ENCODE measurements at regions not wholly inside any gene's neighbourhood (a gene's known extent, or its start where the extent isn't known, plus 50 kb on each side); places are given as distances from the start of the nearest gene placed in this dataset.

DNA sequence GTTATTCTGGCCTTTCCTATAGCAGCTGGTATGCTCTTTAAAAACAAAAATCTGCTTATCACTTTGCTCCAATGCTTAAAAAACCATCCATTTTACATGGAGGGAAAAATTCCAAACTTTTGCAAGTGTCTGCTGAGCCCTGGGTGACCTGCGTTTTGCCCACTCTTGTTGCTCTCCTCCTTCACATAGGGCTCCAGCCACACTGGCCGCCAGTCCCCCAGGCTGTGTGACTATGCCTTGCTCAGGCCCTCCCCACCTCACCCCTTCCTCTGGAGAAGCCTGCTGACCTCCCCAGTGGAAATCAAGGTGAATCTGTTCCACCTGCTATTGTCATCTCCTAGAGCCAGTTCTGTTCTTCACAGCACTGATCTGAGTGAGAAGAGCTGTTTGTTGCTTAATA lies 126.9 kb downstream of the SLC25A47 start:
- TF ChIP-seq, protein P1, sequence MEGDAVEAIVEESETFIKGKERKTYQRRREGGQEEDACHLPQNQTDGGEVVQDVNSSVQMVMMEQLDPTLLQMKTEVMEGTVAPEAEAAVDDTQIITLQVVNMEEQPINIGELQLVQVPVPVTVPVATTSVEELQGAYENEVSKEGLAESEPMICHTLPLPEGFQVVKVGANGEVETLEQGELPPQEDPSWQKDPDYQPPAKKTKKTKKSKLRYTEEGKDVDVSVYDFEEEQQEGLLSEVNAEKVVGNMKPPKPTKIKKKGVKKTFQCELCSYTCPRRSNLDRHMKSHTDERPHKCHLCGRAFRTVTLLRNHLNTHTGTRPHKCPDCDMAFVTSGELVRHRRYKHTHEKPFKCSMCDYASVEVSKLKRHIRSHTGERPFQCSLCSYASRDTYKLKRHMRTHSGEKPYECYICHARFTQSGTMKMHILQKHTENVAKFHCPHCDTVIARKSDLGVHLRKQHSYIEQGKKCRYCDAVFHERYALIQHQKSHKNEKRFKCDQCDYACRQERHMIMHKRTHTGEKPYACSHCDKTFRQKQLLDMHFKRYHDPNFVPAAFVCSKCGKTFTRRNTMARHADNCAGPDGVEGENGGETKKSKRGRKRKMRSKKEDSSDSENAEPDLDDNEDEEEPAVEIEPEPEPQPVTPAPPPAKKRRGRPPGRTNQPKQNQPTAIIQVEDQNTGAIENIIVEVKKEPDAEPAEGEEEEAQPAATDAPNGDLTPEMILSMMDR (IDR thresholded peaks at IDR 0.05; ENCODE audit: unreplicated experiment in 3 of 3), result no peak
- no peaks in the 10 kb centered on the region for H3K36me3 Mint-ChIP-seq (ENCODE audit: low read depth)
- no peaks in the 10 kb centered on the region for H3K27me3 Mint-ChIP-seq (ENCODE audit: low read depth)
- H3K4me3 Mint-ChIP-seq, result no peak overlapping the region
- H3K9me3 Mint-ChIP-seq, result no peaks in the 10 kb centered on the region
- H3K4me1 Mint-ChIP-seq, result no peaks in the 10 kb centered on the region
- no peak overlapping the region for H3K27ac Mint-ChIP-seq

DNA sequence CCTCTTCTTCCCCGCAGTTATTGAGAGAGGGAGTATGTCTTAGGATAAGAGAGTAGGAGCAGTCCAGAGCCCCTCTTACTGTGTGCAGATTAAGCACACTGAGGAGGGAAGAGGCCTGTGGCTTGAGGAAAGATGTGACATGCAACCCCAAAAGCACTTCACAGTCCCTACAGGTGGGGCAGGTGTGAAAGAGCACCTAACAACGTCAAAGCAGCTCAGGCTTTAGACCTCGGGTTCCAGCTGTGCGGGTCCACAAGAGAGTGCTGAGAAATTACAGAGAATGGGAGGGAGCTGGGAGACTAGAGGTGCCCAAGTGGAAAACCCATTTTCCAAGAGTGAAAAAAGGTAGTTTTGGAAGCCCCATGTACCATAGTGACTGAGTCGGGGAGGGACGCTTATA lies 127.6 kb downstream of the SLC25A47 start:
- TF ChIP-seq, protein P1 (IDR thresholded peaks at IDR 0.05; ENCODE audit: unreplicated experiment in 3 of 3), result no peak
- H3K27me3 Mint-ChIP-seq (ENCODE audit: low read depth), result no peaks in the 10 kb centered on the region
- H3K4me1 Mint-ChIP-seq, result no peaks in the 10 kb centered on the region
- H3K9me3 Mint-ChIP-seq, result no peaks in the 10 kb centered on the region
- H3K36me3 Mint-ChIP-seq (ENCODE audit: low read depth), result no peaks in the 10 kb centered on the region
- no peak overlapping the region for H3K27ac Mint-ChIP-seq
- H3K4me3 Mint-ChIP-seq, result no peak overlapping the region

DNA sequence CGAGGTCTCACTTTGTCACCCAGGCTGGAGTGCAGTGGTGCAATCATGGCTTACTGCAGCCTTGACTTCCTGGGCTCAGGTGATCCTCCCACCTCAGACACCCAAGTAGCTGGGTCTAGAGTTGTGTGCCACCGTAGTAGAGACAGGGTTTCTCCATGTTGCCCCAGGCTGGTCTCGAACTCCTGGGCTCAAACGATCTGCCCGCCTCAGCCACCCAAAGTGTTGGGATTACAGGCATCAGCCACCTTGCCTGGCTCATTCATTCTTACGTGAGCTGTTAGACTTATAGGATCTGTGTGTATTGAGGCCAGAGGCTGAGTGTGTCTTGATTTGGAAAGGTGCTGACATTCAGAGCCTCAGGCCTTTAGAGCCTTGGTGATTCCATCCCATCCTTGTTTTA lies 128.1 kb downstream of the SLC25A47 start:
- TF ChIP-seq, protein P1 (IDR thresholded peaks at IDR 0.05; ENCODE audit: unreplicated experiment in 3 of 3), result no peak
- Mint-ChIP-seq H3K4me1 (no peaks in the 10 kb centered on the region), H3K27ac (no peak overlapping the region)

DNA sequence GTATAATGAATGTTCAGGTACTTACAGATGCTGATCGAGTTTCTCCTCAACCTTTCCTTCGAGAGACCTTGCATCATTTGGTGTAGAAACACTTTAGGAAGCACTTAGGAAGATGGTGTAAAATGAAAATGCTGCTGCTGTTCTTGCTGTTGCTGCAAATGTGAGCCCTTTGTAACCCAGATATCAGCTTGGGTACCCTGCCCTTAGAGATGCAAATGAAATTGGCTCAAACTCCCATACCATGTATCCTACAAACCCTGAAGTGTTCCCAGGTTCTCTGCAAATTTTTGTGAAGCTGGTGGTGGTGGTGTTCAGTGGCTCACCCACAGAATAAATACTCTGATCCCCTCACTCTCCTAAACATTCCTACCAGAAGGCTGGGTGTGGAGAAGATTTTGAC lies 130.8 kb downstream of the SLC25A47 start:
- TF ChIP-seq, protein P1 (IDR thresholded peaks at IDR 0.05; ENCODE audit: unreplicated experiment in 3 of 3), result no peak
- no peaks in the 10 kb centered on the region for H3K27me3 Mint-ChIP-seq (ENCODE audit: low read depth)
- no peaks in the 10 kb centered on the region for H3K36me3 Mint-ChIP-seq (ENCODE audit: low read depth)
- no peaks in the 10 kb centered on the region for H3K4me1 Mint-ChIP-seq
- no peak overlapping the region for H3K27ac Mint-ChIP-seq
- no peak overlapping the region for H3K4me3 Mint-ChIP-seq
- no peaks in the 10 kb centered on the region for H3K9me3 Mint-ChIP-seq

More for the DNA sequence above, 128.1 kb downstream of the SLC25A47 start:
- H3K27me3 Mint-ChIP-seq (ENCODE audit: low read depth), result no peaks in the 10 kb centered on the region
- no peaks in the 10 kb centered on the region for H3K36me3 Mint-ChIP-seq (ENCODE audit: low read depth)
- H3K9me3 Mint-ChIP-seq, result no peaks in the 10 kb centered on the region
- no peak overlapping the region for H3K4me3 Mint-ChIP-seq

DNA sequence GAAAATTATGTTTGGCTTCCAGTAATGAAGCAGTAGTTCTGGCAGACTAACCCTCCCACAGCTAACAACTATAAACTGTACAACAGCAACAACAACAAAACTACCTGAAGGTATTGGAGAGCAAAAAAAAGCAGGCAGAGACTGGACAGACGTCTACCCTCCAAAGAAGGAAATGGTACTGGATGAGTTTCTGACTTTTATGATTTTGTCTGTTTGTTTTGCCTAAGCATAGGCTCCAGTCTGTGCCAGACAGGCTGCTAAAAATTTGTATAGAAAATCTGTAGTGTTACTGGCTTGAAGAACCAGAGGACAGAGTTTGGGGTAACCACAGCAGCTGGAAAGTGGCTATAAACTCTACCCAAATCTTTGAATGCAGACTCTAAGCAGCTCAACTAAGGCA lies 131.3 kb downstream of the SLC25A47 start:
- H3K36me3 Mint-ChIP-seq (ENCODE audit: low read depth), result no peaks in the 10 kb centered on the region
- no peaks in the 10 kb centered on the region for H3K27me3 Mint-ChIP-seq (ENCODE audit: low read depth)
- H3K4me3 Mint-ChIP-seq, result no peak overlapping the region
- no peaks in the 10 kb centered on the region for H3K9me3 Mint-ChIP-seq
- TF ChIP-seq, protein P1 (IDR thresholded peaks at IDR 0.05; ENCODE audit: unreplicated experiment in 3 of 3), result no peak
- no peaks in the 10 kb centered on the region for H3K4me1 Mint-ChIP-seq
- no peak overlapping the region for H3K27ac Mint-ChIP-seq

DNA sequence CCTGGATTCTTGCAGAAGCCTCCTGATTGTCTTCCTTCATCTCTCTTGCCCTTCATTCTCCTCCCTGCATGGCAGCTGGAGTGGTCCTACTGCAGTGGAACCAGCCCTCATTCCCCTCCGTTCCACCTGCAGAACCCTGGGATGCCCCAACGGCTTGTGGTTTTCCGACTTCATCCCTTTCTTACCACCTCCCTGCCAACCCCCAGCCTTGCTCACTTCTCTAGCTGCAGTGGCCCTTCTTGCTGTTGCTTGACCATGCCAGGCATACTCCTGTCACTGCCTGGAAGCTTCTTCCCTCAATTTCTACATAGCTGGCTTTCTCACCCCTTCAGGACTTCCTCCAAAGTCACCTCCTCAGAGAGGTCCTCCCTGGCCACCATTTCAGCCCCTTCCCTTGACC lies 123.3 kb downstream of the BEGAIN start:
- Mint-ChIP-seq H3K4me3 (no peak overlapping the region), H3K36me3 (ENCODE audit: low read depth) (no peaks in the 10 kb centered on the region), H3K27me3 (ENCODE audit: low read depth) (peaks cover 7% of the 10 kb centered on the region), H3K27ac (no peak overlapping the region), H3K4me1 (peaks cover 3% of the 10 kb centered on the region), H3K9me3 (no peaks in the 10 kb centered on the region)
- TF ChIP-seq, protein P1 (IDR thresholded peaks at IDR 0.05; ENCODE audit: unreplicated experiment in 3 of 3), result no peak

Measured in nephron (organoid).